ENCODE measurements at regions not wholly inside any gene's neighbourhood (a gene's known extent, or its start where the extent isn't known, plus 50 kb on each side); places are given as distances from the start of the nearest gene placed in this dataset.

GRCh38 chr6:26197933-26198721, 110.9 kb downstream of the HFE start:
- no peak for DNase-seq (ENCODE audit: low spot score)

- DNase-seq (ENCODE audit: low spot score), result no peak
These were observed 111.5 kb downstream of the HFE start for GRCh38 chr6:26198722-26199056.

DNA sequence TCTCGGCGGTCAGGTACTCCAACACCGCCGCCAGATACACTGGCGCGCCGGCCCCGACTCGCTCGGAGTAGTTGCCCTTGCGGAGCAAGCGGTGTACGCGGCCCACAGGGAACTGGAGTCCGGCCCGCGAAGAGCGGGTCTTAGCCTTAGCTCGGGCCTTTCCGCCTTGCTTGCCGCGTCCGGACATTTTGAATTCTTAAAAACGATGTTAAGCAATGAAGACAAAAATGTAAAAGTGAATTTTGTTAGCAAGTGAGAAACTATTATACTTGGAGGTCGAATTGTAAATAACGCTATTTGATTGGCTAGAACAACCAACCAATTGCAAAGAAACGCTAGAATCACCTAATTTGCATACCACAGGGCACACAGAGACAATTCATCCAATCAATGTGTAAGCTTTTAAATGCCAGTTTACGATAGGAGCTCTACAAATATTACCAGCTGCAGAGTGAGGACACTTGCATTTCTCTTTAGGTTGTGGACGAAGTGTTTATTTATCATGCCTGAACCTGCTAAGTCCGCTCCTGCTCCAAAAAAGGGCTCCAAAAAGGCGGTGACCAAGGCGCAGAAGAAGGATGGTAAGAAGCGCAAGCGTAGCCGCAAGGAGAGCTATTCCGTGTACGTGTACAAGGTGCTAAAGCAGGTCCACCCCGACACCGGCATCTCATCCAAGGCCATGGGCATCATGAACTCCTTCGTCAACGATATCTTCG, 112.0 kb downstream of the HFE start:
- DNase-seq (ENCODE audit: low spot score), result peak; percentile 90

- no peak for DNase-seq (ENCODE audit: low spot score)
These were observed 112.8 kb downstream of the HFE start for GRCh38 chr6:26199773-26200764.

- DNase-seq (ENCODE audit: low spot score), result no peak
These were observed 113.9 kb downstream of the HFE start for GRCh38 chr6:26200918-26201721.

DNA sequence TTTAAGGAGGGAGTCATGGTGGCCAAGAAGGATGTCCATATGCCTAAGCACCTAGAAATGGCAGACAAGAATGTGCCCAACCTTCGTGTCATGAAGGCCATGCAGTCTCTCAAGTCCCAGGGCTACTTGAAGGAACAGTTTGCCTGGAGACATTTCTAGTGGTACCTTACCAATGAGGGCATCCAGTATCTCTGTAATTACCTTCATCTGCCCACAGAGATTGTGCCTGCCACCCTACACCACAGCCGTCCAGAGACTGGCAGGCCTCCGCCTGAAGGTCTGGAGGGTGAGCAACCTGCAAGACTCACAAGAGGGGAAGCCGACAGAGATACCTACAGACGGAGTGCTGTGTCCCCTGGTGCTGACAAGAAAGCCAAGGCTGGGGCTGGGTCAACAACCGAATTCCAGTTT, 115.0 kb downstream of the HFE start:
- no peak for DNase-seq (ENCODE audit: low spot score)

DNA sequence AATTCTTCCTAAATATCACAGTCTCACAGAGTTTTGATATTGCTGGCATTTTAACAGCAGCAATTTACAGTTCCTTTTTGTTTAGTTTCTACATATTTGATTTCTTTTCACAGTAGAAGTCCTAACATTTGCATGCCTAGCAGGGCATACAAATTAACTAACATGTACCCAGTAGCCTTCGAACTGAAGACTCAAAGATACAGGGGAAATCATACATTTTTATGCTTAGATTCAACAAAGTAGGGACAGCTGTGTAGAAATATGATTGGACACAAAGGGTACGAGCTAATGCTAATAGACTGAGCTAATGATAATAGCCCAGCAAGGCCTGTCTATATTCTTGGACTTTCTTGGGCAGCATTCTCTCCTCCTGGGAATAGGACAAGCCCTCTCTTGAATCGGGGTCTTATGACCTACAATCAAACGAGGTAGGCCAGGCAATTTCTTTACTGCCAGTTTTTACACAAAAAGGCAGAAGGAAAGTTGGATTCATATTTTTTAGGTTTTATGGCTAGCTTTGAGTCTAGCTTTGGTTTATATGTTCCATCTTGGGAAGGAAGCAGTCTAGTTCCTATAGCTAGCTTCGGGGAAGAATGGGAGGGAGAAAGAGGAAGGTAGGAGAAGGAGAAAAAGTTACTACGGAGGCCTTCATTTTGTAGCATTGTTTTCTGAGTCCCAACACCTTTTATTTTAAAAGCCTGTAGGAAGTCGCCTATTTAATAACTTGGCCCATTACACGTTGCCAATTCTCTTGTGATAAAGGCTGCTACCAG, 115.8 kb downstream of the HFE start:
- no peak for DNase-seq (ENCODE audit: low spot score)

GRCh38 chr6:26204332-26205160, 117.3 kb downstream of the HFE start:
- DNase-seq (ENCODE audit: low spot score), result peak; percentile 95

DNA sequence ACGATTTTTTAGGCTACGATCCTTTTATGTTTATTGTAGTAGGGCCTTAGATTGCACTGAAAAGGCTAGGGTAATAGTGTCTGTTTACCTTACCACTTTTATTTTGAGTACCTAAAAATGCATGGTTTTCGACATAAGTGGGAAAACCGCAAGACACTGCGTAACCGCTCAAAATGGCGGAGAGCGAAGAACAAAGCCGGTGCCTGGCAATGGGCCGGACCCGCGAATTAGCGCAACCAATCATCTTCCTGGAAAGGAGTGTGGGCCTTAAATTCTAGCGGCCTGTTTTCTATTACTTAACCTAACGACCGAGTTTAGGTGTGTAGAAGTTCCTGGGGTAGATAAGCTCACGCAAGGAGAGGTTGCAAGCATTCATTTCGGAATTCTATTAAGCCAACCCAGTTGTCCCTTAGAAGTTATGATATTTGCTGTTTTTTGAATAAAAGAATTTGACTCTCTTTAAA, 118.0 kb downstream of the HFE start:
- DNase-seq (ENCODE audit: low spot score), result peak; percentile 69

DNA sequence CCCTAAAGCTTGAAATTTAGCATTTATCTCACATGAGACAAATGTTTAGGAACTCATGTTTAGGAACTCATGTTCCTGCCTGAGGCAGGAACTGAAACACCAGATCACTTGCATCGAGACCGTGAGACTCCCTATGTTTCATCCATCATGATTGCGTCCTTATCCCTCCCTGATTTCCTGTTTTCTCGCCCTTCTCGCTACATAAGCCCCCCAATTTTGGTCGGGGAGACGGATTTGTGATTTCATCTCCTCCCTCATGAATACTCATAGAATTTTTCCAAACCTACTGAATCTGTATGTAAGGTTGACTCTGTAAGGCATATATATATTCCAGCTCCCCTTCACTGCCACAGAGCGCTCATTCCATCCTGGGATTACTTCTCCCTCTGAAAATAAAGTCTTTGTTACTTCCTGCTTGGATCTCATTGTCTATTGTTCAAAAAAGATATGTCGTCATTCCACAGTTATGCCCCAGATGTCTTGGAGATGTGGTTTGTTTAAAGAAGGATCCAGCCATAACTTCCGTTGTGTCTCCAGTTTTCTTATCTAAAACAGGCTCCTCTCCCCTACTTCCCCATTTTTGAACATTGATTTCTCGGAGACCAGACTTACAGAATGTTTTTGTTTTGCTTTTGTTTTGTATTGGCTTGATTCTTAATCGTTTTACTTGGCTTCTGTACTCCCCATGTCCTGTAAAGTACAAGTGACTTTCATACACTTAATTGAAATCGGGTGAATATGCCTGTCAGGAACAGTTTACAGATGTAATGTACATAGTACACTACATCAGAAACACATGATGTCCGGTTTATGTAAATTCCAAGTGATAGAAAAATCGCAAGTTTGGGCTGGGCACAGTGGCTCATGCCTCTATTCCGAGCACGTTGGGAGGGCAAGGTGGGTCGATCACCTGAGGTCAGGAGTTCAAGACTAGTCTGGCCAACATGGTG, 118.7 kb downstream of the HFE start:
- DNase-seq (ENCODE audit: low spot score), result peak; percentile 60

DNA sequence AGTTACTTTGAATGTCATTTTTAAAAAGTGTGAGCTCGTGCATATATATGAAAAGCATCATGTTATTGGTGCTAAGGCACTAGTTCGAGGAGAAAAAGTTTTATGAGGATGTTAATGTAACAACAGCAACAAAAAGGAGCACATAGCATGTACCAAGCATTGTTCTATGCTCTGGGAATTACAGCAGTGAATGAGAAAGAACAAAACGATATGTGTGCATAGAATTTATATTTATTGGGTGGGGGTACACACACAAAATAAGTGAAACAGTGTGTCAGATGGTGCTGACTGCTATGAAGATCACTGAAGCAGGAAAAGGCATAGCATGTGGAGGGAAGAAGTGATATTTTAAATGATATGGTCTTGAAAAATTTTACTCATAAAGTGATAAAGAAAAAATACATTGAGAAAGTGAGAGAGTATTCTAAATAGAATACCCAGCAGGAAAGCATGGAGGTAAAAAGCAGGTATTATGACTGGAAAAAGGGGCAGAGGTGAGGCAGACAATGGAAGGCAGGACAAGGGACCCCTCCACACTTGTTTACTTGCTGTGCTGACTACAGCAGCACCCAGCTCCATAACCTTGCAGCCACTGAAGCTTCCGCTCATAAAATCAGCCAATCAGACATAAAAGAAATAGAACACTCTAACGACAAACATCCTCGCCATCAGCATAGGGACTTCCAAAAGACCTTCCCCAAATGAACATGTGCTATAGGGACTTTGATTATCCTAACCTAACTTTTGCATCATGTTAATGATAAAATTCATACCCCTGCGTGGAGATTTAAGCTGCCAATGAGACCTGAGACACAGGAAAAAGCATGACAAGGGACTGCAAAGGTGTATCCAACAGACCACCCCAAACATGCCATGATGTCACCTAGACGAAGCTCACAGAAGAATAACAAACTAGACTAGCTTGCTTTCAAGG, 119.9 kb downstream of the HFE start:
- DNase-seq (ENCODE audit: low spot score), result no peak

DNA sequence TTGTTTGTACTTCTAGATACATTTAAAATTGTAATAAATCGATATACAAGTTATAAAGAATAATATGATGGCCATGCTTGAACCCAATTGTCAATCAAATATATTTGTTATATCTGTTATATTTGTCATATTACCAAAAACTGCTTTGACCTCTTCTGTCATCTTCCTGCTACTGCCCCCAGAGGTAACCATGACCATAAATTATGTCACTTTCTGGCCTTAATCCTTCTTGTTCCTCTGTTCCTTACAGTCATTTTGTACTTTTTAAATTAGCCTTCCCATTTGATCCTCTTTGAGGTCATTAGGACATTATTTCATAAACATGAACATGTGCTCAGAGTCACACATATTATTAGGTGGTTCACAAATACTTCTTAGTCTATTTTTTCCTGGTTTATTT, 124.7 kb downstream of the HFE start:
- DNase-seq (ENCODE audit: low spot score), result no peak

DNA sequence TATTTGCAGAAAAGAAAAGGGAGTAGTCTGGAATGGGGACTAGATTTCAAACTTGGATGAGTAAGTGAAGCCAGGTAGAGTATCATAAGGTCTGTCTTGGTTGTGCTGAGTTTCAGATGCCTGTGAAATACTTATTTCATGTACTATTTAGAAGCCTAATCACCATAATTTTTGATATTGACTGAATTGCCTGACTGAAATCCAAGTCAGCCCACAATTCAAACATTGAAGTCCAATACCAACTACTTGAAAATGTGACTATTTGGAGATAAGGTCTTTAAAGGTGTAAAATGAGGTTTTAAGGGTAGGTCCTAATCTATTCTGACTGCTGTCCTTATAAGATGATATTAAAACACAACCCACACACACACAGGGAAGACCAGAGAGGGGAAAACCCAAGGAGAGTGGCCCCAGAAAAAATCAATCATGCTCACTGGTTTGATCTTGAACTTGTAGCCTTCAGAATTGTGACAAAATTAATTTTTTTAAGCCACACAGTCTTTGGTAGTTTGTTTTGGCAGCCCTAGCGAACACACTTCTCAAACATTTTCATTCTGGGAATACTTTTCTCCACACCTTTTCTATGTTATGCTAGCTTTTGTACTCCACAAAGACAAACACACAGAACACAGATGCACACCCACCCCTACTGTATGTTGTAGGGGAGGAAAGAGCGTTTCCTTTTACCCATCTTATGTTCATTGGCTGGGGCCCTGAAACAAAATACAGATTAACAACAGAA, 126.3 kb downstream of the HFE start:
- DNase-seq (ENCODE audit: low spot score), result no peak

- DNase-seq (ENCODE audit: low spot score), result no peak
These were observed 127.8 kb downstream of the HFE start for GRCh38 chr6:26214803-26215584.

- DNase-seq (ENCODE audit: low spot score), result no peak
These were observed 128.5 kb downstream of the HFE start for GRCh38 chr6:26215585-26216358.

Data from hepatic stellate cell (primary cell).